Skin of body (tissue), 1 donor: ENCODE measurements at regions not wholly inside any gene's neighbourhood (a gene's known extent, or its start where the extent isn't known, plus 50 kb on each side); places are given as distances from the start of the nearest gene placed in this dataset.

Experiments used
- DNase-seq: peaks from one replicate; lab custom pipeline; 2025; lab: John Stamatoyannopoulos, UW

DNA sequence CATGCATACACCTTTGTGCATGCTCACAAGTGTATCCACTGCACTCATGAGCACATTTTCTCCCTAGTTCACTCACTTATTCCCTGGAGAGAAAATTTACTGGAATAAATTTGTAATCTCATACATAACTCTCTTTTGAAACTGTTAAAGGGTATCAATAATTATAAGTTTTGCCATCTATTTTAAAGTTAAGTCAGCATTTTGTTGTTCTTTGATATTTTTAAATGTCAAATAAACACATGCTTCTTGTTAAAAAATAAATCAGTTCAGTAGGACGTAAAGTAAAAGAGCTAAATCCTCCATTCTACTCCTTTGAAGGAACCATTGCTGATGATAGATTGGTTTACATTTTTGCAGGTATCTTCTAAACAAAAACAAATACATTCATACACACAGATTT is 522.1 kb downstream of the NR4A2 start:
- no peak for DNase-seq

DNA sequence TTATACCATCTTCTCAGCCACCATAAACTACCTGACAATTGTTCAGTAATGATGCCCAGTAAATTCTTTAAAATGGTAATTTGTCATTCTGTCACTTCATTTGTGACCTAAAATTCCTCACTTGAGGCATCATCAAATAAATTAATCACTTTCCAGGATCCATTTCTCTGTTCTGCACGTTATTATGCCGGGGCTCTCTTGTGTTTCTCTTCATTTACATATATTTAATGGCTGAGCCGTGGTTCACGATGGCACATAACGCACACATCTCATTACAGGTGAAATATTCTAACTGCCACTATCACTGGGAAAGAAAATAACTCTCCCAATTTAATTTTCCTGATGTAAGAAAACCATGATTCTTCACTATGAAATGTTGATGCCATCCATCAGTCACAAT is 529.6 kb downstream of the NR4A2 start:
- DNase-seq = no peak

DNA sequence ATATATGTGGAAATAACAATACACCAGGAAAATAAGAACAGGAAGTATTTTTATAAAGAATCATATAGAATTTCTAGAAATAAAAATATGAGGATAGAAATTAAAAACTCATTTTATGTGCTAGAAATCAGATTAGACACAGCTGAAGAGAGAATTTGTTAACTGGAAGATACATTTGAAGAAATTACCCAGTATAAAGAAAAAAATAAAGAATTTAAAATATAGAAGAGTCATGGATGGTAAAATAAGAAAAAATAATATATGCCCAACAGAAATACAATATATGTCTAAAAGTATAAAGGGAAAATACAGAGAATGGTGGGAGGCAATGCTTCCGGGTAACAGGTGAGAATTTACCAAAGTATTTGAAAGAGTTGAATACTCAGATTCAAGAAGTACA is 539.9 kb downstream of the NR4A2 start:
- no peak for DNase-seq

DNA sequence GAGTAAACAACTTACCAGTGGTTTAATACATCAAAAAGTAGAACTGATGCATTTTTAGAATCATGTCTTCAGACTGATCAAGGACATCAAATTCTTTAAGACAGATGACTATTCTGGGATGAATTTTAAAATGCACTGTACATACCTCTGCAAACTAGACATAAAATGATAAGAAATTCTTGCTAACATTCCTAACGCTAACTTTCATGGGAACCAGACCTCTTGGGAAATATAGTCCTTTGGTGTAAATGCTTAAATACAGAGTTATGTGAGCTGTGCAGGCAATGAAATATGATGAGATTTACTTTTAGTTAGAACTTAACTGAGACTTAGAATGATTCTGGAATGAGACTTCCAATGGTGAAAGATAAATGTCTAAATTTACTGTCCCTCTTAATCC is 562.0 kb downstream of the NR4A2 start:
- DNase-seq = no peak

DNA sequence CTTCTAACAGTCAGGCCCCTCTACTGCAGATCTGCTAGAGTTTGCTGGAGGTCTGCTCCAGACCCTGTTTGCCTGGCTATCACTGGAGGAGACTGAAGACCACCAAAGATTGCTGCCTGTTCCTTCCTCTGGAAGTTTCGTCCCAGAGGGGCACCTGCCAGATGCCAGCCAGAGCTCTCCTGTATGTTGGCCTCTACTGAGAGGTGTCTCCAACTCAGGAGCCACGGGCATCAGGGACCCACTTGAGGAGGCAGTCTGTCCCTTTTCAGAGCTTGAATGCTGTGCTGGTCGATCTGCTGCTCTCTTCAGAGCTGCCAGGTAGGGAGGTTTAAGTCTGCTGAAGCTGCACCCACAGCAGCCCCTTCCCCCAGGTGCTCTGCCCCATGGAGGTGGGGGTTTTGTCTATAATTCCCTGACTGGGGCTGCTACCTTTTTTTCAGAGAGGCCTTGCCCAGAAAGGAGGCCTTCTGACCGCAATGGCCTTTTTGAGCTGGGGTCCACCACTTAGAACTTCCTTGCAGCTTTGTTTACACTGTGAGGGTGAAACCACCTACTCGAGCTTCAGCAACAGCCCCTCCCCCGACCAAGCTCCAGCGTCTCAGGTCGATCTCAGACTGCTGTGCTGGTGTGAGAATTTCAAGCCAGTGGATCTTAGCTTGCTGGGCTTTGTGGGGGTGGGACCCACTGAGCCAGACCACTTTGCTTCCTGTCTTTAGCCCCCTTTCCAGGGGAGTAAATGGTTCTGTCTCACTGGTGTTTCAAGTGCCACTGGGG is 566.0 kb downstream of the NR4A2 start:
- DNase-seq = no peak

DNA sequence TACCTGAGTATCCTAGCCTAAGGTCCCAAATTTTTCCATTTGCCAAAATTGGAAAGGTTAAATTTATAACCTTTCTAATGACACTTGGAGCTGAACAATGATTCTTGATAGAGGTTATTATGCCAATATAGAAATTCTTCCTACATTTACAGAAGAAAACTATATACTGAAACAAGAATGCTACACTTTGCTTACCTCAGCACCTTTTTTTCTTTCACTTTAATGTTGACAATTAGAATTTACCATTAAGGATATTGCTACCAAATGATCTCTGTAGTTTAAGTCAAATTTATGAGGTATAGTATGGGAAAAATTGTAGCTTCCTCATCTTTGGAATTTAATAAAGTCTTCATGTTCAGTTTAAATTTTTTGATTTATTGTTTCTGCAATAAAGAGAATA is 577.0 kb downstream of the NR4A2 start:
- DNase-seq = no peak

DNA sequence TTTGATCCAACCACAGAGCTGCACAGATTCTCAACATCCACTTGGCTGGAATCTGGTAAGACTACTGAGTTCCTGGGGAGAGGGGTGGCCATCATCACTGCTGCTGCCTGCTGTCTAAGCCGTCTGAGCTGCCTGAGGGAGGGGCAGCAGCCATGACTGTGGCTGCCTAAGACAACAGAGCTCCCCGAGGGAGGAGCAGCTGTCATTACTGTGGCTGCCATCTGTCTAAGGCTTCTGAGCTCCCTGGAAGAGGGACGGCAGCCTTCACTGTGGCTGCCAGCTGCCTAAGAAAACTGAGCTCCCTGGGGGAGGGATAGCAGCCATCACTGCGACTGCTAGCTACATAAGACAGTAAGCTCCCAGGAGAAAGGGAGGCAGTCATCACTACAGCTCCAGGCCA is 584.4 kb downstream of the NR4A2 start:
- DNase-seq = no peak

DNA sequence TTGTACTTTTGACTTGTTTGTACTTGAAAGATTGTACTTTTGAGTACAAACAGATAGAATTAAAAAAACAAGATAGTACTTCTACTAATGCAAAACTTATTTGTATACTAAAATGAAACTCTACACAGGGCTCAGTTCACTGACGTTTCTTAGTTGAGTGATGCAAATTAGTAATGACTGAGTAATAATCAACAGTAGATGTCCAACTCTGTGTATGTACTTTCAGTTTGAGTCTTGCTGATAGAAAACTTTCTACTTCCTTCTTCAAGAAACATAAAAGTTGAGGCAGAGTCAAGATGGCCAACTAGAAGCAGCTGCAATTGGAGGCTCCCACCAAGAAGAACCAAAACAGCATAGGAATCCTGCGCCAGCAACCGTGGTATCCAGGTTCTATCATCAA is 585.0 kb downstream of the NR4A2 start:
- no peak for DNase-seq

DNA sequence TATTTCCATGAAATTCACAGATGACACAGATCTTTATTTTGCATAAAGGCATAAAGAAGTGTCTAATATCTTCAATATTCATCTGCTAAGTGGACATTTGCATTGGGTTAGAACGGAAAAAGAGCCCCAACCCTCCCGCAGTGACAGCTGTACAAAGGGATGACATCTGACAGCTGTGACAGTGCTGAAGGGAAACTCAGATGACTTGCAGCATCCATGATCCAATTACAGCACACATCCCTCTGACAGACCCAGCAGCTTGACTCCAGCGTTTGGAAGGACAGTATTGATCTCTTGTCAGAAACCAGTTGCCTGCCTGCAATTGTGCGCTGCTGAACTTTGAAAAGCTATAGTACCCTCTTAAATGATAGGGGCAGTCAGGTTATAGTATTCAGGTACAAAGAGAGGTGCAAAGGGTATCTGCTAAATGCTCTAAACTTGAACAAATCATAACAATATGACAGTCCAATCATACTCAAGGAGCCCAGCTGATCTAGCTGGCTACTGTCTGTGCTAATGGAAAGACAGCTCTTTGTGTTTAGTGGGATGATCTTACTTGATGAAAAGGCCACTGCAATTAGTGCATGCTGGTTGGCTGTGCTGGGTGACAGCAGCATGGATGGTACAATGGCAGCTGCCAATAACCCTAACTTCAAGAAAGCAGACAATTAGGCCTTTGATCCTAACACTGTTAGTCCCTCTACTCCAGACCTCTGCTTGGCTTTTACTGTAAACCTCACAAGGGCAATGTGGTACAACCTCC is 599.2 kb downstream of the NR4A2 start:
- peak; percentile 5 for DNase-seq

DNA sequence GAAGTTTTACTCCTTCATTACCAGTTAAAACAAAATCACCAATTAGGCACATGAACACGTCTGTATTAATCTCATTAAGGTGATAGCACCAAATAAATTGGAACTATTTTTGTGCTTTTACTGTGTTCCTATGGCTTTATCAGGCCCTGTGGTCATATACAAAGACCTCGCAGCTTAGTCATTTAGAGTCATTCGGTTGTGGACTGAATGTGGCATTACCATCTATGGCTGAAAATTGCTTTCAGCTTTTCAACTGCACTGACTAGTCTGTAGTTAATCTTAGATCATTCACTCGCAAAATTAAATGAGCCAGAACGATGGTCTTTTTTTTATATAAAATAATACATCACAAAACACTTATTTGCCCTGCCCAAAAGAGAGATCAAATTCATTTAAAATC is 601.7 kb downstream of the NR4A2 start:
- DNase-seq = no peak

DNA sequence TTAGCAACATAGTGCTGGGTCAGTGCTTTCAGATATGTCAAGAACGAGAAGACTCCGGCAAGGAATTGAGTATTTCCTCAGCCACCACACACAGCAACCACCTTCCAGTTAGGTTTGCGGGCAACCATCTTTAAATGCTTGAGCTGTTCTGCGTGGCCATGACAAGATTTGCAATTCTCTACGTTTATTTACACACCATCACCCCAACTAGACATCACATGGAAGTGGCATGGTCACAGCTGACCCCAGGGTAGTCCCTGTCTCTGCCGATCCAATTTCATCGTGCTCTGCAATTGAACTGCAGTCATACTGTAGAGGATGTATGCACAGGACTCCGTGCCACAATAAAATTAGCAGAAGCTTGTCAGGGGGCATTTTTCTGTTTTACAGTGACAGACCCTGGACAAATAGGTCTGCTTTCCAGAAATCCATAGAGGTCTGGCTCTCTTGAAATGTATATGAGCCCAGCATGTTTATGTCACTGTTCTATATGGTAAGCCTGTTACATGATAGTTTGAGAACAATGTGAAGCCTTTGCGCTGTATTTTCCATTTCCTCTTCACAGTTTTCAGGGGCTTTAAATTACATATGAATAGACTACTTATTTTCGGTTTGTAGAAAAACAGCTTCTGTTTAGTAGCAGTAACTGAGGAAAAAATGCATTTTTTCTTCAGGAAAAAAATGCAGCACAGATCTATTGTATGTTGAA is 605.2 kb downstream of the NR4A2 start:
- no peak for DNase-seq

DNA sequence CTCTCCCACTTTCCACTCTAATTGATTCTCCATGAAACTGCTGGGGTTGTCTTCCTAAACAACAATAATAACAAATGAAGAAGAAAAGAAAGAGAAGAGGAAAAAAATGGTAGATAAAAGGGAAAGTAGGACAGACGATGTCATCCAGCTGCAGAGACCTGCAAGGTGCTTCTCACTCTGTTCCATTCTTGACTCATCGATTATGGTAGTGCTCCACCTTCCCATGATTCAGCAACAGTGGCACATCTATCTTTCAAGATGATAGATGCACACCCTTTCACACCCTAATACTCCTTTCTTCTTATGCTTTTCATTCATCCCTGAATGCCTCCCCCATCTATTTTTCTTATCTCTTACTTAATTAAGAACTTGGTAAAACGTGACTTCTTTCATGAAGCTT is 610.2 kb downstream of the NR4A2 start:
- no peak for DNase-seq

DNA sequence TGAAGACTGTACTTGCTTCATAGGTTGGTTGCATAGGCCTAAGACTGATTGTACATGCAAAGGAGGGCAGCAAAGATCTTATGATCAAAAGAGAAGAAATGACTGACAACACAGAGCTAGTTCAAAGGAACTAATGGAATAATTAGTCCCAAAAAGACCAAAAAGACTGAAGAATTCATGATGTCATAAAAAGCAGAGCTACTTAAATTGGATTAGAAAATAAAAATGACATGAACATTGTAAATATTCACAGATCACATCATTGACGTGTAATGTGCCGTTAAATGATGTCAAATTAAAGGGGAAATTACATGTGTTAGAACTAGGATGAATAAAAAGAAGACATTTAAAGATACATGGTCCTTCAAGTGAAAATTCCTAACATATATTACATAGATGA is 616.8 kb downstream of the NR4A2 start:
- no peak for DNase-seq

DNA sequence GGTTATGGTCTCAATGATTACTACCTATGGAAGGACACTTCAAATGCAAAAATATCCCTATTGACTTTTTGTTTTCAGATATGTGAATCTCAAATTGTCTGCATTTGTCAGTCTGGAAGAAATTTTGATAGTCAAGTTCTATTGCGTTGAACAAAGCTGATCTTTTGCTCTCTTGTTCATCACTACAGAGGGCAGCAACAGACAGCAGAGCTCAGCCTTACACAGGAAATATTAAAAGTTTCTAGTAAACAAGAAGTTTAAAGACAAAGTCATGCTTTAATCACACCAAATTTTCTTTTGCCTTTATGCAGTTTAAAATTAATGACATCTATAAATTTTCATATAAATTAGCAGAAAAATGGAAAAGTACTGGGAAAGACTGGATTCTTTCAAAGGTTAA is 617.5 kb downstream of the NR4A2 start:
- peak; percentile 9 for DNase-seq

DNA sequence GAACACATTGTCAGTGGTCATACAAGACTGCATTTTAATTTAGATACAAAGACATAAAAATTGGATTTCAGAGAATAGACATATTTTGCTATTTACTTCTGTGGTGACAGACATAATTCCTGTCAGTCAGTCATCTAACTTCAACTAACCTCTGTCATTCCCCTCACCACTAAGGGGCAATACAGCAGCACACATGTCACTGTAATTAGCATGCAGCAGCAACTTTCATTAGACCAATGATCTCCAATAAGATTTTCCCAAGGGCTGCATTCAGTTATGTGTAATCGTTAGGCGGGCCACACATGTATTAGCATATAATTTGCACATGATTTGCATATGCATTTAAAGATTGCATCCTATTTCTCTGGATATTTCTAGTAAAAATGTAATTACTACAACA is 624.5 kb downstream of the NR4A2 start:
- DNase-seq = peak; percentile 16

DNA sequence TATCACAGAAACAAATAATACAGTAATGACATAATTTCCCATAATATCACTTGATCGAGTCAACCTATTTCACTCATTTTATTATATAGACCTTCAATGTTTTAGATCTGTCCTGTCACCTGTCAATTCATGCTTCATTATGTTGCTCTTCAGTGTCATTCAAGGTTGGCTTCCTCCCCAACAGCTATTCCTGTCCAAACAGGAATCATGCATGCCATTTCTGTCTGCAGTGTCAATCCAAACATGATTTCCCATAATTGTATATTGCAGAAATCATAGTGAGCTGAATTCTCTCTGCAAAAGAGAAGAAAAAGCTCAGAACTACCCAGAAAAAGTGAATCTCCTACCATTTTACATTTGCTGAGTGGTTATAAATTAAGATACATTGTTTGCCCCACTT is 628.6 kb downstream of the NR4A2 start:
- DNase-seq = no peak

DNA sequence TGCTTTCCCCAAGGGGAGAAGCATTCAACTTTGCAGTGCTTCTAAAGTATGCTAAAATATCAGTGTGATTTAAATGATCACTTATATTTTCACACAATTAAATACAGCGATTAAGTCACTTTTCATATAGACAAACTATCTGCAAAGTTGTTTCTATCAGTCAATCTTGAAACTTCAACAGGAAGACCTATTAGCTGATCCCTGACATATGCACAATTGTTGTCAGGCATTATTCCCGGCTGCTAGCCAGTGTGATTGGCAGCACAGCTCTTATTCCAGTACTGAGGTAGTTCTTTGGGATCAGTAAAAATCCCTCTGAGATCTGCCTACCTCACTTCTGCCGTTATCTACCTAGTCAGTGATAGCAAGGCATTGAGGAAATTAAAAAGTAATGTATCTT is 629.5 kb downstream of the NR4A2 start:
- no peak for DNase-seq

DNA sequence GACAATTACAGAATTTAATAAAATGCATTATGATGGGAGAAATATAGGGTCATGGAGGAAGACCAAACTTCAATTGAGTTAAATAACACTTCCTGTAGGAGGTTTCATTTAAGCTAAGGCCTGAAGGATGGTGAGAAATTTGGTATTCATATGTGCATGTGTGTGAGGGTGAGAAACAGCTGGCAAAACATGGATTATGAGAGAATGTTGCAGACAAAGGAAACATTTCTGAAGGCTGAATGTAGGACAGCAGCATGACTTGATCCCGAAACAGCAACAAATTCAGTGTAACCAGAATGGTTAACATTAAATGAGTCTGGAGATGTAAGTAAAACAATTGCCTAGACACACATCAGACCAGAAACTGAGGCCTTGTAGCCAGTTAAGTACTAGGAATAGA is 630.8 kb downstream of the NR4A2 start:
- DNase-seq = no peak

DNA sequence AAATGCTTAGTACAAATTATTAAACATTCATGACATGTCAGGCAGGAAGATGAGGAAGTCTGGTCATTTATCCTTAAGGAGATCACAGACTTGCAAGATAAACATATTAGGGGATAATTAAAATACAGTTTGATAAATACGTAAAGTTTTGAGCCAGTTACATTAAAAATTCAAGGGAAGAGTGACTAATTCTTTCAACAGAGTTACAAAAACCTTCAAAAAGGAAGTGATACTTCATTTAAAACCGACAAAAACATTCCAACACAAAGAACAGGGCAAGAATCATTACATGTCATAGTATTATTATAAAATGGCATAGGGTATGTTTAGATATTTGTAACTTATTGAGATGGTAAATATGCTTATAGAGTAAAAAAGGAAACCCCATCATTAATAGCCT is 636.0 kb downstream of the NR4A2 start:
- DNase-seq = no peak

DNA sequence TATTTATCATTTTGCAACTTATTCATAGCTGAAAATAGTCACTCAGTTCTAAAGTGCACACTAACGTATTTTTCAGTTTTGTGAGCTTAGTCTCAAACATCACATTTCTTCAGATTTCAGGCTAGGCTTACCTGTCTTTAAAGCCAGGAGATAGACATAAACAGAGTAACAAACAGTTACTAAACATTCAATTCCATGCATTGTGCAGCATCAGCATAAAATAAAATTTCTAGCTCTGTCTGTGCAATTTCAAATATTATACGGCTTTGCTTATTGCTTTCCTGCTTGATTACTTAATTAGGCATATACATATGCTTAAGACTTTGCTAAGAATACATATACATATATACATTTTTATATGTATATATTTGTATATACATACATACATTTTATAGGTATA is 637.0 kb downstream of the NR4A2 start:
- DNase-seq = no peak

DNA sequence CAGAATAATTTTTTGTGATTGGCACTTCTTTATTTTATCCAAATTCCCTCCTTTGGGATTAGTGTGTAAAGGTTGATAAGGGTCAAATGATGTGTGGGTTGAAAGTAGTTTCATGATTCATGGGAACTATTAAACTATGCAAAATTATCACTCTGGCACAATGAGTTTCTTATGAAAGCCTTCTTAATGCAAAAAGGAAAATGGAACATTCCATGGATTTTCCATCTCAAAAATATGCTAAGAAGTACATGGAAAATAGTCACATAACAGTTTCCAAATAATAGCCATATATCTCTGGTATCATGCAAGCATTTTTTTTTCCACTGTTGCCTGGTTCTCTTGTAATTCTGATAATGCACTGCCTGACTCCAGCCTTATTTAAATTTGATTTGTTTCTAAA is 639.7 kb downstream of the NR4A2 start:
- no peak for DNase-seq

DNA sequence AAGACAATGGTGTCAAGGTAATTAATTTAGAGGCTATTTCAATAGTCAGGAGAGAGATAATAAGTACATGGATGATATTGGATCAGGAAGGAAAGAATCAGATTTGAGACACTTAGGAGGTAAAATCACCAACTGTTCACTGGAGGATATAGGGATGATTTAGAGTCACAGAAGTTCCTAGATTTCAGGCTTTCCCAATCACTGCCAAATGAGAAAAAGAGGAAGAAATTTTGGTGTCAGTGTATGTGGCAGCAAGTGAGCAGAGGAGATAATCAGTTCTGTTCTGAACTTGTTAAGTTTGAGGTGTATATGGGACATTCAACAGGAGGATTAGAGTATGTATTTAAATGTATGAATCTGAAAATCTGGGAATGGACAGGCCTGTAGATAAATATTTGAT is 640.4 kb downstream of the NR4A2 start:
- no peak for DNase-seq

DNA sequence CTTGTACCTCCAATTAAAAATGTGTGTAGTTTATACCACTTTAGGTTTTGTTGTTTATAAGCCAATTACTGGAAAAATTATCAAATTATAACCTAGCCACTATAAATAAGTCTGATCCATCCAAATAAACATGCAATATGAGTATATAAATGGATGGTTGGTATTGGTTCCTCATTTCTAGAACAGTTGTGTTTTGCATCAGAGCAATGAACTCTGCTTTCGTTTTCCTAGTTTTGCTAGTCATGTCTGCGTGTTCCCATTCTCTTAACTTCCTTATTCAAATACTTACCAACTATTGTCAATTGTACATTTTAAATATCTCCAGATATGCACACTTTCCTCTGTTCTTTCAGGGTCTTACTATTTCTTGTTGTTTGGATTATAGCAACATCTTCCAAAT is 641.7 kb downstream of the NR4A2 start:
- DNase-seq = no peak
